ENCODE measurements at regions not wholly inside any gene's neighbourhood (a gene's known extent, or its start where the extent isn't known, plus 50 kb on each side); places are given as distances from the start of the nearest gene placed in this dataset.

DNA sequence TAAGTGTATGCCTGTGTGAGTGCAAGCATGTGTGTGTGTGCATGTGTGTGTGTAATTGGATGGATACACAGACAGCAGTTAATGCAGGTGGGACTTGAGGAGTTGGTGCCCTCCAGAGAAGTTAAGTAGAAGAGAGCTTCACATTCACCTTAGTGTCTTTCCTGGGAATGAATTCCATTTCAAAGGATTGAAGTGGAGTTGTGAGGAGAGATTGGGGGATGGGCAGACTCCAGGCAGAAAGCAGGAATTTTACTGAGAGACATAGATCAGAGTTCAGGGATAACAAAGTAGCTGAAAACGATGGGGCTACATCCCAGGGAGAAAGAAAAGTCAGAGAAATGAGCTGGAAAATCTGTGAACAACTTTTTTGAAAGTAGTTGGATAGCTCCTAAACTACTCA lies 464.4 kb downstream of the TCERG1L start:
- DNase-seq (ENCODE audit: low read depth, low spot score), result no peak
- H3K4me1 Mint-ChIP-seq, result peaks cover 8% of the 10 kb centered on the region
- H3K4me3 Mint-ChIP-seq, result no peak overlapping the region
- no peak overlapping the region for H3K27ac Mint-ChIP-seq (ENCODE audit: unreplicated experiment)
- H3K27me3 Mint-ChIP-seq (ENCODE audit: low read depth), result peaks cover 6% of the 10 kb centered on the region
- TF ChIP-seq, protein P1, sequence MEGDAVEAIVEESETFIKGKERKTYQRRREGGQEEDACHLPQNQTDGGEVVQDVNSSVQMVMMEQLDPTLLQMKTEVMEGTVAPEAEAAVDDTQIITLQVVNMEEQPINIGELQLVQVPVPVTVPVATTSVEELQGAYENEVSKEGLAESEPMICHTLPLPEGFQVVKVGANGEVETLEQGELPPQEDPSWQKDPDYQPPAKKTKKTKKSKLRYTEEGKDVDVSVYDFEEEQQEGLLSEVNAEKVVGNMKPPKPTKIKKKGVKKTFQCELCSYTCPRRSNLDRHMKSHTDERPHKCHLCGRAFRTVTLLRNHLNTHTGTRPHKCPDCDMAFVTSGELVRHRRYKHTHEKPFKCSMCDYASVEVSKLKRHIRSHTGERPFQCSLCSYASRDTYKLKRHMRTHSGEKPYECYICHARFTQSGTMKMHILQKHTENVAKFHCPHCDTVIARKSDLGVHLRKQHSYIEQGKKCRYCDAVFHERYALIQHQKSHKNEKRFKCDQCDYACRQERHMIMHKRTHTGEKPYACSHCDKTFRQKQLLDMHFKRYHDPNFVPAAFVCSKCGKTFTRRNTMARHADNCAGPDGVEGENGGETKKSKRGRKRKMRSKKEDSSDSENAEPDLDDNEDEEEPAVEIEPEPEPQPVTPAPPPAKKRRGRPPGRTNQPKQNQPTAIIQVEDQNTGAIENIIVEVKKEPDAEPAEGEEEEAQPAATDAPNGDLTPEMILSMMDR (conservative IDR thresholded peaks at IDR 0.05), result no peak
- H3K9me3 Mint-ChIP-seq, result no peaks in the 10 kb centered on the region
- no peaks in the 10 kb centered on the region for H3K36me3 Mint-ChIP-seq (ENCODE audit: low read depth)

DNA sequence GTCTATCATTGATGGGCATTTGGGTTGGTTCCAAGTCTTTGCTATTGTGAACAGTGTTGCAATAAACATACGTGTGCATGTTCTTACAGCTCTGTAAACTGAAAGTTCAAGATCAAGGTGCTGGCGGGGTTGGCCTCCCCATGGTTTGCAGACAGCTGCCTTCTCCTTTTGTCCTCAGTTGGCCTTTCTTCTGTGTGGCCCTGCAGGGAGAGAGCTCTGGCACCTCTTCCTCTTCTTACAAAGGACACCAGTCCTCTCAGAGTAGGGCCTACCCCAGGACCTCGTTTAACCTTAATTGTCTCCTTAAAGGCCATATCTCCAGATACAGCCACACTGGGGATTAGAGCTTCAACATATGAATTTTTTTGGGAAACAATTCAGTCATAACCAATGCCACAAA lies 462.7 kb downstream of the TCERG1L start:
- TF ChIP-seq, protein P1 (conservative IDR thresholded peaks at IDR 0.05), result no peak
- Mint-ChIP-seq H3K4me3 (no peak overlapping the region), H3K27me3 (ENCODE audit: low read depth) (peaks cover 5% of the 10 kb centered on the region), H3K27ac (ENCODE audit: unreplicated experiment) (no peak overlapping the region), H3K36me3 (ENCODE audit: low read depth) (no peaks in the 10 kb centered on the region), H3K9me3 (peaks cover 8% of the 10 kb centered on the region), H3K4me1 (peaks cover 8% of the 10 kb centered on the region)
- DNase-seq (ENCODE audit: low read depth, low spot score), result no peak

DNA sequence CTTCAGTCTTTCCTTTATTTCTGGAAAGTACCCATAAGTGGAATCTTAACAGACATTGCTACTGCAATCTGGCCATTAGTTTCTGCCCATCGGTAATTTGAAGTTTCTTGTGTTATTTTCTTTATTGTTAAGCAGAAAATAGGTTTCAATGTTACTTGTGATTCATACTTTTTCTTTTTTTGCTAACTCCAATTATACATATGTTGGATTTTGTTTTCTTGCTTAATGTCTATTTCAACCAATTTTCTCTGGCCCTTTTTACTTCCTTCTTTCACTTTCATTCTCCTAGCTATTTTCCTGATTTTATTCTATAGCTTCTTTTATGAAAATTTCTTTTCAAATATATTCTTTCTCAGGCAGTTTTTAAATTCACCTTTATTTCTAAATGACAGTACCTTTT lies 457.4 kb downstream of the TCERG1L start:
- peaks cover 8% of the 10 kb centered on the region for H3K9me3 Mint-ChIP-seq
- TF ChIP-seq, protein P1 (conservative IDR thresholded peaks at IDR 0.05), result no peak
- no peak overlapping the region for H3K27ac Mint-ChIP-seq (ENCODE audit: unreplicated experiment)
- H3K36me3 Mint-ChIP-seq (ENCODE audit: low read depth), result no peaks in the 10 kb centered on the region
- H3K4me1 Mint-ChIP-seq, result no peaks in the 10 kb centered on the region
- no peak overlapping the region for H3K4me3 Mint-ChIP-seq
- H3K27me3 Mint-ChIP-seq (ENCODE audit: low read depth), result peaks cover 17% of the 10 kb centered on the region
- DNase-seq (ENCODE audit: low read depth, low spot score), result no peak

DNA sequence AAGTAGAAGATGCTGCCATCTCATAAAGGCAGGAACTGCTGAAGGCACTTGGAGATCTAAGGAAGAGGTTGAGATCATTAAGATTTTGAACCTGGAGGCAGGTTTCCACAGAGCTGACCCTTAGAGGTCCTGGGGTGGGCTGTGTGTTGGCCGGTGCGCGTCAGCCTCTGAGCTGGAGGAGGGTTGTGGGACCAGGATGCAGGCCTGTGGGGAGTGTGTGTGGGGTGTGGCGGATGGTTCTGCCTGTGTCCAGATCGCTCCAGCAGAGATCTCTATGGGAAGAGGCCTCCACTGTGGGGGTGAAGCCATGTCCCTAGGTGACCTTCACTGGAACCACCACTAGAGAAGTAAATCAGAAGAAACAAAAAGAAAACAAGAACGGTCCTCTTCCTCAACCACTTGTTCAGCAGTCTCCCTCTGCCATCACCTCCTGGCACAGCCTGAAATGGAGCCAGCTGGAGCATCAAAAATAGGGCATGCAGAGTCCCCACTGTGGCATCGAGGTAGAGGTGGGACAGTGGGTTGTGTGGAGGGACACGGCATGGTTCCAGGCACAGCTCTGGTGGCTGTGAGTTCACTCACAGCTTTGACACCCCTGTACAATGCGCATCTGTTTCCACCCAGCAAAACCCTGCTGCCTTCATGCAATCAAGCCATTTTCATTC lies 453.8 kb downstream of the TCERG1L start:
- Mint-ChIP-seq H3K4me1 (no peaks in the 10 kb centered on the region), H3K4me3 (no peak overlapping the region), H3K9me3 (peaks cover 6% of the 10 kb centered on the region), H3K27me3 (ENCODE audit: low read depth) (peaks cover 18% of the 10 kb centered on the region), H3K36me3 (ENCODE audit: low read depth) (no peaks in the 10 kb centered on the region), H3K27ac (ENCODE audit: unreplicated experiment) (no peak overlapping the region)
- DNase-seq (ENCODE audit: low read depth, low spot score), result no peak
- TF ChIP-seq, protein P1 (conservative IDR thresholded peaks at IDR 0.05), result no peak

DNA sequence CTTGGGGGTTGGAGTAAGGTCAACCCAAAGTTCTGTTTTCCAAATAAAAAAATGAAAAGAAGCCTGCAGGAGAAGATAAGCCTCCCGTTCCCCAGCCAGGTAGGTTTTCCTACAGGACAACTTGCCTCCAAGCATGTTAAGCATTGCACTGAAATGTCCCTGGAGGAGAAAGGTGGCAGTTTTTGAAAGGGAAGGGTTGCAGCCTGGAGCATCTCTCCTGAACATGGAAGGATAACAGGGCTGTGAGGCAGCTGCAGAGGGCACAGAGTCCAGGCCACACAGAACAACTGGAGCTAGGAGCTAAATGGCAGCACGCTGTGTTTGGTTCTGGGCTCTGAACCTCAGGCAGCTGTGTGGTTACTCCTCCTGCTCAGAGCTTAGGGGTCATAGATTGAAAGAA lies 452.9 kb downstream of the TCERG1L start:
- Mint-ChIP-seq H3K36me3 (ENCODE audit: low read depth) (no peaks in the 10 kb centered on the region), H3K27ac (ENCODE audit: unreplicated experiment) (no peak overlapping the region), H3K4me3 (no peak overlapping the region), H3K4me1 (no peaks in the 10 kb centered on the region), H3K27me3 (ENCODE audit: low read depth) (peaks cover 18% of the 10 kb centered on the region), H3K9me3 (no peaks in the 10 kb centered on the region)
- DNase-seq (ENCODE audit: low read depth, low spot score), result no peak
- TF ChIP-seq, protein P1 (conservative IDR thresholded peaks at IDR 0.05), result no peak

All from neural crest cell (in vitro differentiated cells).